Brain microvascular endothelial cell (primary cell): ENCODE measurements at regions not wholly inside any gene's neighbourhood (a gene's known extent, or its start where the extent isn't known, plus 50 kb on each side); places are given as distances from the start of the nearest gene placed in this dataset.
A peak's percentile ranks its signal among the peaks of the same experiment; 100 is the strongest.

Experiments used
- DNase-seq: peaks from one replicate; pipeline ENCODE4 v3.0.0-alpha.2; 2020
- H3K27ac ChIP-seq: fragments of 250-450 bp; sonication (Bioruptor Pico); 2 replicates; pipeline ENCODE4 v1.5.1; 2020; ENCODE audit warnings: mild to moderate bottlenecking, moderate library complexity
- H3K27me3 ChIP-seq: fragments of 250-450 bp; sonication (Bioruptor Pico); replicated peaks from 2 replicates; pipeline ENCODE4 v1.5.1; 2020; ENCODE audit warnings: mild to moderate bottlenecking
- H3K36me3 ChIP-seq: fragments of 250-450 bp; sonication (Bioruptor Pico); replicated peaks from 2 replicates; pipeline ENCODE4 v1.5.1; 2020; ENCODE audit warnings: mild to moderate bottlenecking
- H3K4me3 ChIP-seq: 2 replicates; pipeline ENCODE4 v1.5.1; 2011; ENCODE audit warnings: low read depth, mild to moderate bottlenecking, control low read depth, low read length, moderate library complexity
- CTCF ChIP-seq: IDR thresholded peaks from 2 replicates; pipeline ENCODE4 v1.5.1; 2011; ENCODE audit warnings: low read depth, mild to moderate bottlenecking, moderate library complexity, low read length, control low read depth, inconsistent platforms; ENCODE audit errors: missing control alignments
- in situ Hi-C: cut with HindIII; loops from 2 replicates; pipeline ENCODE4 v1.10.0; 2017; ENCODE audit warnings: low sequenced_read_pairs, low pct_ligation_motif_present

- H3K27ac ChIP-seq, result no peak overlapping the region
- in situ Hi-C loops, result no loop called here
Observed at GRCh38 chr2:204343685-204344084, 201.6 kb upstream of the PARD3B start.

GRCh38 chr2:204344119-204344518 lies 201.2 kb upstream of the PARD3B start:
- in situ Hi-C loops, result no loop called here
- DNase-seq, result no peak
- no peaks in the 10 kb centered on the region for H3K27me3 ChIP-seq
- no peaks in the 10 kb centered on the region for H3K36me3 ChIP-seq
- no peak for TF ChIP-seq CTCF
- H3K27ac ChIP-seq, result no peak overlapping the region
- no peak overlapping the region for H3K4me3 ChIP-seq

More at GRCh38 chr2:204343685-204344084, 201.6 kb upstream of the PARD3B start:
- TF ChIP-seq CTCF, result no peak
- H3K27me3 ChIP-seq, result no peaks in the 10 kb centered on the region
- H3K36me3 ChIP-seq, result no peaks in the 10 kb centered on the region
- DNase-seq, result no peak
- H3K4me3 ChIP-seq, result no peak overlapping the region

GRCh38 chr2:204346906-204347305 lies 198.4 kb upstream of the PARD3B start:
- in situ Hi-C loops, result no loop called here
- TF ChIP-seq CTCF, result no peak
- DNase-seq, result no peak
- H3K36me3 ChIP-seq, result no peaks in the 10 kb centered on the region
- no peaks in the 10 kb centered on the region for H3K27me3 ChIP-seq
- H3K4me3 ChIP-seq, result no peak overlapping the region
- H3K27ac ChIP-seq, result no peak overlapping the region

GRCh38 chr2:204353823-204354222 lies 191.5 kb upstream of the PARD3B start:
- DNase-seq, result peak; percentile 43

GRCh38 chr2:204354442-204354856 lies 190.8 kb upstream of the PARD3B start:
- H3K36me3 ChIP-seq, result no peaks in the 10 kb centered on the region
- TF ChIP-seq CTCF, result no peak
- in situ Hi-C loops, result no loop called here

More at GRCh38 chr2:204353823-204354222, 191.5 kb upstream of the PARD3B start:
- Histone ChIP-seq H3K27ac (no peak overlapping the region), H3K4me3 (no peak overlapping the region), H3K36me3 (no peaks in the 10 kb centered on the region), H3K27me3 (no peaks in the 10 kb centered on the region)
- TF ChIP-seq CTCF, result no peak
- in situ Hi-C loops, result no loop called here

GRCh38 chr2:204355688-204356087 lies 189.6 kb upstream of the PARD3B start:
- no peak overlapping the region for H3K27ac ChIP-seq
- DNase-seq, result no peak
- TF ChIP-seq CTCF, result no peak
- no peak overlapping the region for H3K4me3 ChIP-seq
- H3K36me3 ChIP-seq, result no peaks in the 10 kb centered on the region
- no peaks in the 10 kb centered on the region for H3K27me3 ChIP-seq
- in situ Hi-C loops, result no loop called here

More at GRCh38 chr2:204354442-204354856, 190.8 kb upstream of the PARD3B start:
- H3K27ac ChIP-seq, result no peak overlapping the region
- H3K4me3 ChIP-seq, result no peak overlapping the region
- no peaks in the 10 kb centered on the region for H3K27me3 ChIP-seq
- DNase-seq, result peak; percentile 3
